Smooth muscle cell (in vitro differentiated cells): ENCODE measurements at regions not wholly inside any gene's neighbourhood (a gene's known extent, or its start where the extent isn't known, plus 50 kb on each side); places are given as distances from the start of the nearest gene placed in this dataset.

Source experiments
- DNase-seq: peaks from one replicate; lab custom pipeline; 2025; ENCODE audit not compliant: unreplicated experiment; lab: John Stamatoyannopoulos, UW
- H2AFZ ChIP-seq: fragments of 200-600 bp; sonication (generic); 2 replicates; pipeline ENCODE4 v1.6.0; 2016; ENCODE audit warnings: antibody characterized with exemption, low read depth, mild to moderate bottlenecking
- H3F3A ChIP-seq: fragments of 200-600 bp; sonication (generic); 2 replicates; pipeline ENCODE4 v1.6.0; 2017; ENCODE audit warnings: antibody characterized with exemption, low read depth
- H3K27ac ChIP-seq: fragments of 200-600 bp; sonication (generic); 2 replicates; pipeline ENCODE4 v1.5.1; 2016; ENCODE audit warnings: low read depth, mild to moderate bottlenecking
- H3K27me3 ChIP-seq: fragments of 200-600 bp; sonication (generic); 2 replicates; pipeline ENCODE4 v1.6.1; 2016; ENCODE audit warnings: low read depth, mild to moderate bottlenecking
- H3K36me3 ChIP-seq: fragments of 200-600 bp; sonication (generic); 2 replicates; pipeline ENCODE4 v1.5.1; 2016; ENCODE audit warnings: low read depth
- H3K4me1 ChIP-seq: fragments of 200-600 bp; sonication (generic); 2 replicates; pipeline ENCODE4 v1.5.1; 2016; ENCODE audit warnings: low read depth
- H3K4me2 ChIP-seq: fragments of 200-600 bp; sonication (generic); 2 replicates; pipeline ENCODE4 v1.6.0; 2016; ENCODE audit warnings: mild to moderate bottlenecking
- H3K4me3 ChIP-seq: fragments of 200-600 bp; sonication (generic); 2 replicates; pipeline ENCODE4 v1.5.1; 2016; ENCODE audit warnings: mild to moderate bottlenecking
- H3K79me2 ChIP-seq: fragments of 200-600 bp; sonication (generic); 2 replicates; pipeline ENCODE4 v1.6.0; 2016; ENCODE audit warnings: low read depth, mild to moderate bottlenecking
- H3K9ac ChIP-seq: fragments of 200-600 bp; sonication (generic); 2 replicates; pipeline ENCODE4 v1.6.0; 2016; ENCODE audit warnings: low read depth
- H3K9me3 ChIP-seq: fragments of 200-600 bp; sonication (generic); replicated peaks from 2 replicates; pipeline ENCODE4 v1.5.1; 2016; ENCODE audit warnings: low read depth
- H4K20me1 ChIP-seq: fragments of 200-600 bp; sonication (generic); 2 replicates; pipeline ENCODE4 v1.6.0; 2016; ENCODE audit warnings: low read depth
- CTCF ChIP-seq: fragments of 200-600 bp; sonication (generic); IDR thresholded peaks from 2 replicates; pipeline ENCODE4 v1.5.1; 2017; ENCODE audit warnings: borderline replicate concordance, mild to moderate bottlenecking, antibody characterized with exemption; ENCODE audit not compliant: insufficient read depth, poor library complexity, severe bottlenecking
- WGBS: methylation state at CpG from one replicate; pipeline ENCODE4 v1.1.7; 2016; ENCODE audit warnings: low lambda C conversion rate; 5-methylcytosine and 5-hydroxymethylcytosine counted together

- DNase-seq: no peak
- no peaks in the 10 kb centered on the region for H3K4me1 ChIP-seq
- H2AFZ ChIP-seq: no peak overlapping the region
- H3K4me3 ChIP-seq: no peak overlapping the region
- H3K9ac ChIP-seq: no peak overlapping the region
- H3K36me3 ChIP-seq: no peaks in the 10 kb centered on the region
- H3K9me3 ChIP-seq: no peaks in the 10 kb centered on the region
- H3K27me3 ChIP-seq: no peaks in the 10 kb centered on the region
- H3K79me2 ChIP-seq: no peaks in the 10 kb centered on the region
- H3K27ac ChIP-seq: no peak overlapping the region
- no peak for TF ChIP-seq CTCF
- no peaks in the 10 kb centered on the region for H4K20me1 ChIP-seq
- no peaks in the 10 kb centered on the region for H3F3A ChIP-seq
- no peak overlapping the region for H3K4me2 ChIP-seq
- WGBS: 70% methylated on average over 3 of the region's 3 CpGs
Observed at GRCh38 chr20:60959971-60960370, 292.1 kb upstream of the CDH4 start.

GRCh38 chr20:60960500-60960899 lies 291.6 kb upstream of the CDH4 start:
- H3K4me2 ChIP-seq: no peak overlapping the region
- no peaks in the 10 kb centered on the region for H4K20me1 ChIP-seq
- H3K27ac ChIP-seq: no peak overlapping the region
- H3K4me3 ChIP-seq: no peak overlapping the region
- H3K4me1 ChIP-seq: no peaks in the 10 kb centered on the region
- WGBS: 86% methylated on average over 5 of the region's 5 CpGs
- H2AFZ ChIP-seq: no peak overlapping the region
- no peaks in the 10 kb centered on the region for H3K79me2 ChIP-seq
- DNase-seq: no peak
- no peaks in the 10 kb centered on the region for H3K9me3 ChIP-seq
- no peak overlapping the region for H3K9ac ChIP-seq
- H3K27me3 ChIP-seq: no peaks in the 10 kb centered on the region
- no peaks in the 10 kb centered on the region for H3F3A ChIP-seq
- H3K36me3 ChIP-seq: no peaks in the 10 kb centered on the region
- no peak for TF ChIP-seq CTCF

GRCh38 chr20:60961551-60961950 lies 290.5 kb upstream of the CDH4 start:
- Histone ChIP-seq H3K4me1 (no peaks in the 10 kb centered on the region), H3K4me3 (no peak overlapping the region), H3F3A (no peaks in the 10 kb centered on the region), H4K20me1 (no peaks in the 10 kb centered on the region), H2AFZ (no peak overlapping the region), H3K27ac (no peak overlapping the region), H3K9me3 (no peaks in the 10 kb centered on the region), H3K9ac (no peak overlapping the region), H3K27me3 (no peaks in the 10 kb centered on the region), H3K79me2 (no peaks in the 10 kb centered on the region), H3K36me3 (no peaks in the 10 kb centered on the region), H3K4me2 (no peak overlapping the region)
- 91% methylated on average over 7 of the region's 7 CpGs for WGBS
- DNase-seq: no peak
- TF ChIP-seq CTCF: no peak

GRCh38 chr20:60962367-60963045 lies 289.6 kb upstream of the CDH4 start:
- Histone ChIP-seq H3K27ac (no peak overlapping the region), H3K9ac (no peak overlapping the region), H3K4me2 (no peak overlapping the region), H3K4me3 (no peak overlapping the region), H3F3A (no peaks in the 10 kb centered on the region), H3K27me3 (no peaks in the 10 kb centered on the region), H3K9me3 (no peaks in the 10 kb centered on the region), H4K20me1 (no peaks in the 10 kb centered on the region), H3K4me1 (no peaks in the 10 kb centered on the region), H3K36me3 (no peaks in the 10 kb centered on the region), H2AFZ (no peak overlapping the region), H3K79me2 (no peaks in the 10 kb centered on the region)
- TF ChIP-seq CTCF: no peak
- WGBS: 65% methylated on average over 6 of the region's 6 CpGs
- no peak for DNase-seq
